ENCODE measurements at regions not wholly inside any gene's neighbourhood (a gene's known extent, or its start where the extent isn't known, plus 50 kb on each side); places are given as distances from the start of the nearest gene placed in this dataset.
A peak's percentile ranks its signal among the peaks of the same experiment; 100 is the strongest.

- no peak for TF ChIP-seq ZNF710 (CRISPR knock-in tag; IDR thresholded peaks at IDR 0.05; ENCODE audit: borderline replicate concordance)
- no peak for TF ChIP-seq GATA4 (IDR thresholded peaks at IDR 0.05; ENCODE audit: borderline replicate concordance, low read depth)
- no peak for TF ChIP-seq POGK (CRISPR knock-in tag; conservative IDR thresholded peaks at IDR 0.05)
- no peak for TF ChIP-seq SOX6 (IDR thresholded peaks at IDR 0.05)
- no peak for TF ChIP-seq SOX6 (CRISPR knock-in tag; IDR thresholded peaks at IDR 0.05)
- TF ChIP-seq, protein P1, sequence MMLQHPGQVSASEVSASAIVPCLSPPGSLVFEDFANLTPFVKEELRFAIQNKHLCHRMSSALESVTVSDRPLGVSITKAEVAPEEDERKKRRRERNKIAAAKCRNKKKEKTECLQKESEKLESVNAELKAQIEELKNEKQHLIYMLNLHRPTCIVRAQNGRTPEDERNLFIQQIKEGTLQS (CRISPR knock-in tag; IDR thresholded peaks at IDR 0.05) = no peak
- no peak for TF ChIP-seq NR2C2 (CRISPR knock-in tag; IDR thresholded peaks at IDR 0.05; ENCODE audit: borderline replicate concordance)
- no peak for TF ChIP-seq TCF7 (IDR thresholded peaks at IDR 0.05; ENCODE audit: low read depth)
- TF ChIP-seq, protein P2, sequence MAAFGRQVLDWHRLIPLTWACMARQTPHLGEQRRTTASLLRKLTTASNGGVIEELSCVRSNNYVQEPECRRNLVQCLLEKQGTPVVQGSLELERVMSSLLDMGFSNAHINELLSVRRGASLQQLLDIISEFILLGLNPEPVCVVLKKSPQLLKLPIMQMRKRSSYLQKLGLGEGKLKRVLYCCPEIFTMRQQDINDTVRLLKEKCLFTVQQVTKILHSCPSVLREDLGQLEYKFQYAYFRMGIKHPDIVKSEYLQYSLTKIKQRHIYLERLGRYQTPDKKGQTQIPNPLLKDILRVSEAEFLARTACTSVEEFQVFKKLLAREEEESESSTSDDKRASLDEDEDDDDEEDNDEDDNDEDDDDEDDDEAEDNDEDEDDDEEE (CRISPR knock-in tag; IDR thresholded peaks at IDR 0.05) = no peak
- no peak for TF ChIP-seq TOE1 (CRISPR knock-in tag; IDR thresholded peaks at IDR 0.05)
- peak; percentile 94 for TF ChIP-seq ZMYM3 (CRISPR knock-in tag; IDR thresholded peaks at IDR 0.05)
- TF ChIP-seq ZBTB10 (CRISPR knock-in tag; IDR thresholded peaks at IDR 0.05; ENCODE audit: borderline replicate concordance) = no peak
- TF ChIP-seq ZNF713 (CRISPR knock-in tag; IDR thresholded peaks at IDR 0.05) = no peak
- TF ChIP-seq, protein P3, sequence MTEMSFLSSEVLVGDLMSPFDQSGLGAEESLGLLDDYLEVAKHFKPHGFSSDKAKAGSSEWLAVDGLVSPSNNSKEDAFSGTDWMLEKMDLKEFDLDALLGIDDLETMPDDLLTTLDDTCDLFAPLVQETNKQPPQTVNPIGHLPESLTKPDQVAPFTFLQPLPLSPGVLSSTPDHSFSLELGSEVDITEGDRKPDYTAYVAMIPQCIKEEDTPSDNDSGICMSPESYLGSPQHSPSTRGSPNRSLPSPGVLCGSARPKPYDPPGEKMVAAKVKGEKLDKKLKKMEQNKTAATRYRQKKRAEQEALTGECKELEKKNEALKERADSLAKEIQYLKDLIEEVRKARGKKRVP (CRISPR knock-in tag; IDR thresholded peaks at IDR 0.05) = peak in 1 of 2 experiments; percentile 55; a peak in 1 of 4 replicates
- no peak for TF ChIP-seq ZNF614 (CRISPR knock-in tag; IDR thresholded peaks at IDR 0.05; ENCODE audit: borderline replicate concordance)
- TF ChIP-seq, protein P4, sequence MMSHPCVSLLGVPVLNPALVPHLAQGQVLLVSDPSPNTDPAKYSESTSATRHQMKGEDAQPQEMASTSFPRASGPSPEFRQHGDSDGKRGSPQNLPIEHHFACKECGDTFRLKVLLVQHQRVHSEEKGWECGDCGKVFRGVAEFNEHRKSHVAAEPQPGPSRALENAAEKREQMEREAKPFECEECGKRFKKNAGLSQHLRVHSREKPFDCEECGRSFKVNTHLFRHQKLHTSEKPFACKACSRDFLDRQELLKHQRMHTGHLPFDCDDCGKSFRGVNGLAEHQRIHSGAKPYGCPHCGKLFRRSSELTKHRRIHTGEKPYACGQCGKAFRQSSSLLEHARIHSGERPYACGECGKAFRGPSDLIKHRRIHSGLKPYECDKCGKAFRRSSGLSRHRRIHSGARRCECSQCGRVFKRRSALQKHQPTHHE (CRISPR knock-in tag; IDR thresholded peaks at IDR 0.05; ENCODE audit: borderline replicate concordance) = no peak
- TF ChIP-seq GATAD2A (CRISPR knock-in tag; IDR thresholded peaks at IDR 0.05) = peak; percentile 73; the same call in 1 of the 2 replicates
- TF ChIP-seq ZNF549 (CRISPR knock-in tag; IDR thresholded peaks at IDR 0.05) = no peak
- TF ChIP-seq MED8 (CRISPR knock-in tag; IDR thresholded peaks at IDR 0.05; ENCODE audit: insufficient replicate concordance) = no peak
Observed at GRCh38 chr2:237025090-237025865, 60.4 kb upstream of the COPS8 start (continued).

Data from HepG2 (cell line).